Endodermal cell (in vitro differentiated cells): ENCODE measurements at regions not wholly inside any gene's neighbourhood (a gene's known extent, or its start where the extent isn't known, plus 50 kb on each side); places are given as distances from the start of the nearest gene placed in this dataset.
"Not testable (repeated sequence)": the region's sequence is repeated elsewhere in the genome, so short reads cannot be mapped to it uniquely, and the experiment has no call there.

Experiments used
- DNase-seq: peaks from one replicate; pipeline ENCODE4 v3.0.0-alpha.2; 2017
- H3K27ac ChIP-seq: 2 replicates; pipeline ENCODE4 v1.5.1; 2013; ENCODE audit warnings: mild to moderate bottlenecking, low read depth, low read length, moderate library complexity
- H3K27me3 ChIP-seq: 2 replicates; pipeline ENCODE4 v1.6.1; 2013; ENCODE audit warnings: mild to moderate bottlenecking, low read length, moderate library complexity; ENCODE audit not compliant: insufficient read depth, control insufficient read depth, poor library complexity, severe bottlenecking
- H3K36me3 ChIP-seq: 2 replicates; pipeline ENCODE4 v1.7.0; 2013; ENCODE audit warnings: mild to moderate bottlenecking, low read length, moderate library complexity; ENCODE audit not compliant: control insufficient read depth, insufficient read depth
- H3K4me1 ChIP-seq: one replicate; pipeline ENCODE4 v1.7.0; 2013; ENCODE audit warnings: low read length; ENCODE audit not compliant: control insufficient read depth, insufficient read depth
- H3K4me3 ChIP-seq: 2 replicates; pipeline ENCODE4 v1.5.1; 2013; ENCODE audit warnings: mild to moderate bottlenecking, low read length, moderate library complexity
- H3K9ac ChIP-seq: 2 replicates; pipeline ENCODE4 v1.6.1; 2013; ENCODE audit warnings: mild to moderate bottlenecking, low read length, moderate library complexity; ENCODE audit not compliant: poor library complexity, severe bottlenecking; ENCODE audit errors: extremely low read depth
- H3K9me3 ChIP-seq: 2 replicates; pipeline ENCODE4 v1.6.1; 2013; ENCODE audit warnings: mild to moderate bottlenecking, low read length, moderate library complexity; ENCODE audit not compliant: control insufficient read depth
- H3K27ac Mint-ChIP-seq: 2 replicates; pipeline ENCODE4 v1.8.0; 2020; ENCODE audit warnings: mixed read lengths
- H3K27me3 Mint-ChIP-seq: 2 replicates; pipeline ENCODE4 v1.8.0; 2021; ENCODE audit warnings: mild to moderate bottlenecking, mixed read lengths; ENCODE audit not compliant: insufficient read depth
- H3K36me3 Mint-ChIP-seq: 2 replicates; pipeline ENCODE4 v1.8.0; 2020; ENCODE audit warnings: low read depth, mixed read lengths
- H3K4me1 Mint-ChIP-seq: 2 replicates; pipeline ENCODE4 v1.8.0; 2020; ENCODE audit warnings: mixed read lengths
- H3K4me3 Mint-ChIP-seq: 2 replicates; pipeline ENCODE4 v1.8.0; 2020; ENCODE audit warnings: mild to moderate bottlenecking, moderate library complexity, mixed read lengths
- H3K9me3 Mint-ChIP-seq: 2 replicates; pipeline ENCODE4 v1.8.0; 2020; ENCODE audit warnings: mild to moderate bottlenecking, mixed read lengths
- WGBS, 2 experiments: methylation state at CpG; one replicate each; pipeline versions ENCODE4 v1.1.5 to v1.1.7; 2013; ENCODE audit warnings: missing lambda C conversion rate in 2 of 2, mixed read lengths in 1 of 2; ENCODE audit not compliant: insufficient coverage in 1 of 2, insufficient read length in 1 of 2; 5-methylcytosine and 5-hydroxymethylcytosine counted together
- TF ChIP-seq, protein P1 (sequence below): fragments of 200-600 bp; sonication (generic); conservative IDR thresholded peaks from 2 replicates; pipeline ENCODE4 v1.5.0; 2021; ENCODE audit warnings: antibody characterized with exemption, mild to moderate bottlenecking

DNA sequence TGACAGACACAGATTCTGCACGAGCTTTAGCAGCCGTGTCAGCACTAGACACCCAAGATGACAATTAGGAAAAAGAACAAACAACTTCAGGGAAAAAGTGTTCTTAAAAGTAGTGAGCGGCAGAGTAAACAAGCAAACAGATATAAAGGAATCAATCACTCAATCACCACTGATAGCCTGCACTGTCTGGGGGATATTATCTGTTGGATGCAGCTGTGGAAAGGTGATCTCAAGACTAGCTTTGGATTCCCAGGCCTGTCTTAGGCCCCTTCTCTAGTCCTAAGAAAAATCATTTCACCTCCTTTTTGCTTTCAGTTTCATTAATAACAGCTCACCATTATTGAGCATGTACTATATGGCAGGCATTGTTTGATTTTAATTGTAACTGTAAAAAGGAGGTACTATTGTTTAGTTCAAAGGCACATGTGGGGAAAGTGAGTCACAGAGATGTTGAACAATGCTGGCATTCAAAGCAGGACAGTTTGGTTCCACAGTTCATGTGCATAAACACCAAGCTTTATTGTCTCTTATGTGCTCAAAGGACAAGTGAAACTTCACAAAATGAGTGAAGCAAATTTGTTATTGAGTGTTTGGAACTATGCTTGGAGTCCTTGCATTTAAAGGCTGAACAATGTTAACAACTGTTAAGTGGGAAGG, 147.3 kb upstream of the TCF4 start:
- Histone ChIP-seq H3K9ac (no peak overlapping the region), H3K4me1 (no peaks in the 10 kb centered on the region), H3K27me3 (peaks cover 5% of the 10 kb centered on the region), H3K9me3 (no peaks in the 10 kb centered on the region), H3K36me3 (no peaks in the 10 kb centered on the region), H3K27ac (no peak overlapping the region), H3K4me3 (no peak overlapping the region)
- Mint-ChIP-seq H3K27me3 (peaks cover 5% of the 10 kb centered on the region), H3K9me3 (no peaks in the 10 kb centered on the region), H3K36me3 (no peaks in the 10 kb centered on the region), H3K4me1 (no peaks in the 10 kb centered on the region), H3K27ac (no peak overlapping the region), H3K4me3 (no peak overlapping the region)
- TF ChIP-seq, protein P1, sequence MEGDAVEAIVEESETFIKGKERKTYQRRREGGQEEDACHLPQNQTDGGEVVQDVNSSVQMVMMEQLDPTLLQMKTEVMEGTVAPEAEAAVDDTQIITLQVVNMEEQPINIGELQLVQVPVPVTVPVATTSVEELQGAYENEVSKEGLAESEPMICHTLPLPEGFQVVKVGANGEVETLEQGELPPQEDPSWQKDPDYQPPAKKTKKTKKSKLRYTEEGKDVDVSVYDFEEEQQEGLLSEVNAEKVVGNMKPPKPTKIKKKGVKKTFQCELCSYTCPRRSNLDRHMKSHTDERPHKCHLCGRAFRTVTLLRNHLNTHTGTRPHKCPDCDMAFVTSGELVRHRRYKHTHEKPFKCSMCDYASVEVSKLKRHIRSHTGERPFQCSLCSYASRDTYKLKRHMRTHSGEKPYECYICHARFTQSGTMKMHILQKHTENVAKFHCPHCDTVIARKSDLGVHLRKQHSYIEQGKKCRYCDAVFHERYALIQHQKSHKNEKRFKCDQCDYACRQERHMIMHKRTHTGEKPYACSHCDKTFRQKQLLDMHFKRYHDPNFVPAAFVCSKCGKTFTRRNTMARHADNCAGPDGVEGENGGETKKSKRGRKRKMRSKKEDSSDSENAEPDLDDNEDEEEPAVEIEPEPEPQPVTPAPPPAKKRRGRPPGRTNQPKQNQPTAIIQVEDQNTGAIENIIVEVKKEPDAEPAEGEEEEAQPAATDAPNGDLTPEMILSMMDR: no peak
- WGBS, 2 experiments: 92 to 96% methylated on average over 2 to 3 of the region's 3 CpGs
- DNase-seq: no peak

DNA sequence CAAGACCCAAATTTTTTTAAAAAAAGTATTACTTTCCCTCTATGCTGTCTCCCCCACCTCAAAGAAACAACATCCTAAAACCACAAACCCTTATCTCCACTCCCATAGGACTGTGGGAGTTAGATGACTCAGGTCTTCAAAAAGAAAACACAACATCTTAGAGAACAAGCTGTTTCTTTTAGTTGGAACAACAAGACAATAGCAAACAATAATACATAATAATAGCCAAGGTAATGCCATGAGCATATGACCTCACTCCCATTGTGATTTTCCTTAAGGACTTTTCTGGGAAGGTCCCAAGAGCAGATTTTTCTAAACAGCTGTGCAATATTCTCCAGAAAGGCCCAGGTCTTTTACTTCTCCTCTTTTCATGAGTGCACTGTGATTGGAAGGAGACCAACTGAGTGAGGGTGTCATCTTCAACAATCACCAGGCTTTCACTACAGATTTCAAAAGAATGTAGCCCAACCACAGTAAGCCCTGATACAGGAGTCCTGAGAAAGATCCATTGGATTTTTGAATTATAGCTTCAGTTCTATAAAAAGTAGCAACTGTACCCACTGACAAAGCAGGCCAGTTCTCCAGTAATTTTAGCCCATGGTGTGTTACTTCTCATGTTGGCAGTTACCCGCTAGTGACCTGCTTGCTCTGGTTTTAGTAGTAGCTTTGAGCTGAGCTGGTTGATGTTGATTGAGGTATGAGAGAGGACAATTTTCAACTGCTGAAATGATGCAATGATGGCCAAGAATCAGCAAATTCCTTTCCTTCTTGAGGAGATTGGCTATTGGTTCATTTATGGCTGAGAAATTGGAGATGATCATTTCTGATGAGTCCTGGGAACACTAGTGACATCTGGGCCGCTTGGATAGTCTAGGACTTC, 144.5 kb upstream of the TCF4 start:
- H3K9me3 ChIP-seq: no peaks in the 10 kb centered on the region
- no peaks in the 10 kb centered on the region for H3K4me1 ChIP-seq
- no peak overlapping the region for H3K27ac ChIP-seq
- no peaks in the 10 kb centered on the region for H3K9me3 Mint-ChIP-seq
- H3K27ac Mint-ChIP-seq: no peak overlapping the region
- no peak overlapping the region for H3K9ac ChIP-seq
- no peaks in the 10 kb centered on the region for H3K27me3 Mint-ChIP-seq
- no peak for DNase-seq
- H3K36me3 ChIP-seq: no peaks in the 10 kb centered on the region
- H3K36me3 Mint-ChIP-seq: no peaks in the 10 kb centered on the region
- 92 to 96% methylated on average over 2 of the region's 2 CpGs for WGBS, 2 experiments
- TF ChIP-seq, protein P1: no peak
- no peaks in the 10 kb centered on the region for H3K4me1 Mint-ChIP-seq
- H3K4me3 ChIP-seq: no peak overlapping the region
- no peaks in the 10 kb centered on the region for H3K27me3 ChIP-seq
- H3K4me3 Mint-ChIP-seq: no peak overlapping the region

DNA sequence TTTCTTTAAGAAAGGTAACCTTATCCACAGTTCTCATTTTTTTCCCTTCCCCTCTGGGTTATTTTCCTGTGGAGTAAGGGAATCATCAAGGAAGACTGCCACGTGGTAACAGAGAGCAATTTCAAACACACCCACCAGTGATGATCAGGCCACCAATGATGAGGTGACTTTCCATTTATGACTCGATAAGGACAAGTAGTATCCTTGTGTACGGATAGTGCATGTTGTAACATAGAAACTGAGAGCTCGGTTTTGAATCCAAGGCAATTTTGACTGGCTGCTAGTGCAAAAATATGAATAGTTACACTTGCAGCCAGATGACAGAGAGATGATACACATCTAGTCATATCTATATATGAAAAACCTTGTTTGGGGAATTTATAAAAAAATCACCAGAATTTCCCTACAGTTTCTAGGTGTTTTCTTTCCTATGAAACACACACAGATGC, 143.6 kb upstream of the TCF4 start:
- Mint-ChIP-seq H3K36me3 (no peaks in the 10 kb centered on the region), H3K9me3 (no peaks in the 10 kb centered on the region)
- no peaks in the 10 kb centered on the region for H3K4me1 ChIP-seq

DNA sequence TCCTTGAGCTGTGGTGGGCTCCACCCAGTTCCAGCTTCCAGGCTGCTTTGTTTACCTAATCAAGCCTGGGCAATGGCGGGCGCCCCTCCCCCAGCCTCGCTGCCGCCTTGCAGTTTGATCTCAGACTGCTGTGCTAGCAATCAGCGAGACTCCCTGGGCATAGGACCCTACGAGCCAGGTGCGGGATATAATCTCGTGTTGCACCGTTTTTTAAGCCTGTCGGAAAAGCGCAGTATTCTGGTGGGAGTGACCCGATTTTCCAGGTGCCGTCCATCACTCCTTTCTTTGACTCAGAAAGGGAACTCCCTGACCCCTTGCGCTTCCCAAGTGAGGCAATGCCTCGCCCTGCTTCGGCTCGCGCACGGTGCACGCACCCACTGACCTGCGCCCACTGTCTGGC, 133.0 kb upstream of the TCF4 start:
- H3K9ac ChIP-seq: not testable (repeated sequence)
- H3K4me3 Mint-ChIP-seq: peak overlapping the region; percentile 70

More for the DNA sequence above, 143.6 kb upstream of the TCF4 start:
- Mint-ChIP-seq H3K27ac (no peak overlapping the region), H3K27me3 (no peaks in the 10 kb centered on the region), H3K4me1 (no peaks in the 10 kb centered on the region), H3K4me3 (no peak overlapping the region)
- TF ChIP-seq, protein P1: no peak
- Histone ChIP-seq H3K4me3 (no peak overlapping the region), H3K36me3 (no peaks in the 10 kb centered on the region), H3K9ac (no peak overlapping the region), H3K27me3 (no peaks in the 10 kb centered on the region), H3K27ac (no peak overlapping the region), H3K9me3 (no peaks in the 10 kb centered on the region)
- DNase-seq: no peak
- 92 to 100% methylated on average over 2 to 4 of the region's 4 CpGs for WGBS, 2 experiments

More for the DNA sequence above, 133.0 kb upstream of the TCF4 start:
- H3K27ac ChIP-seq, H3K4me1 Mint-ChIP-seq, H3K27me3 Mint-ChIP-seq, H3K4me1 ChIP-seq, H3K36me3 Mint-ChIP-seq, H3K36me3 ChIP-seq, H3K27me3 ChIP-seq, H3K9me3 ChIP-seq: not testable (repeated sequence)
- peak overlapping the region; percentile 92 for H3K27ac Mint-ChIP-seq
- H3K9me3 Mint-ChIP-seq: peaks cover 12% of the 10 kb centered on the region
- DNase-seq: peak; percentile 52
- WGBS, 2 experiments: 69 to 70% methylated on average over 5 to 13 of the region's 21 CpGs
- H3K4me3 ChIP-seq: peak overlapping the region; percentile 53
